ENCODE measurements at regions not wholly inside any gene's neighbourhood (a gene's known extent, or its start where the extent isn't known, plus 50 kb on each side); places are given as distances from the start of the nearest gene placed in this dataset.
"Not testable (repeated sequence)": the region's sequence is repeated elsewhere in the genome, so short reads cannot be mapped to it uniquely, and the experiment has no call there.

- Histone ChIP-seq H3K4me3 (replicated peaks in 1 of 3; ENCODE audit: insufficient read depth in 1 of 3, low read depth in 1 of 3, low read length in 3 of 3) (no peak overlapping the region), H3K9me1 (replicated peaks; ENCODE audit: control insufficient read depth, extremely low read depth, insufficient read depth, low read length) (no peaks in the 10 kb centered on the region), H3K36me3 (ENCODE audit: control insufficient read depth in 2 of 2, extremely low read depth in 1 of 2, insufficient read depth in 2 of 2, low read length in 2 of 2) (no peaks in the 10 kb centered on the region), H3K27me3 (ENCODE audit: control insufficient read depth in 2 of 2, insufficient read depth in 2 of 2, low read length in 2 of 2) (no peaks in the 10 kb centered on the region), H3K9ac (replicated peaks; ENCODE audit: extremely low read depth, insufficient read depth, low read length) (no peak overlapping the region), H3K79me2 (ENCODE audit: control insufficient read depth, insufficient read depth, low read length) (no peaks in the 10 kb centered on the region), H2AFZ (ENCODE audit: low read depth, low read length) (no peak overlapping the region), H3K9me3 (replicated peaks; ENCODE audit: control insufficient read depth, insufficient read depth, low read length) (no peaks in the 10 kb centered on the region), H3K4me1 (ENCODE audit: control insufficient read depth, extremely low read depth, insufficient read depth, low read length) (no peaks in the 10 kb centered on the region), H3K27ac (ENCODE audit: insufficient read depth, low read depth, low read length) (no peak overlapping the region), H4K20me1 (replicated peaks; ENCODE audit: control insufficient read depth, extremely low read depth, insufficient read depth, low read length) (no peaks in the 10 kb centered on the region), H3K4me2 (ENCODE audit: insufficient read depth, low read length) (no peak overlapping the region)
- BruUV-seq (replicated peaks): no TSS peak
- no peak for FAIRE-seq
- CTCF ChIA-PET: interaction anchor here (0.7 to 2.1 kb wide), 2 partner anchors 10 to 379 kb away, joined by 3 to 7 read pairs; no protein-coding TSS in a partner anchor
- DNase-seq (ENCODE audit: low read depth, low spot score): no peak
- intact Hi-C loops (cut with micrococcal nuclease): no loop called here
- dilution Hi-C loops (cut with MboI; ENCODE audit: extremely low pct_ligation_motif_present, low sequenced_read_pairs): no loop called here
- TF ChIP-seq CTCF (IDR thresholded peaks at IDR 0.05; ENCODE audit: extremely low read depth in 1 of 2, insufficient read depth in 1 of 2, low read depth in 1 of 2, low read length in 2 of 2) (no peak), MYC (IDR thresholded peaks at IDR 0.05; ENCODE audit: low read depth, low read length) (no peak), POLR2A (IDR thresholded peaks at IDR 0.05; ENCODE audit: low read depth, low read length) (no peak), MAX (IDR thresholded peaks at IDR 0.05; ENCODE audit: insufficient read depth, insufficient read length) (no peak), JUN (IDR thresholded peaks at IDR 0.05; ENCODE audit: borderline replicate concordance, insufficient read depth, insufficient read length, low read depth) (no peak), EZH2 (IDR thresholded peaks at IDR 0.05; ENCODE audit: borderline replicate concordance, low read depth, low read length, severe bottlenecking) (no peak), FOS (IDR thresholded peaks at IDR 0.05; ENCODE audit: borderline replicate concordance, insufficient read depth, low read length) (no peak), GATA2 (IDR thresholded peaks at IDR 0.05; ENCODE audit: insufficient read depth, insufficient read length, low read depth, low read length) (no peak), POLR2AphosphoS5 (IDR thresholded peaks at IDR 0.05; ENCODE audit: insufficient read depth, low read depth, low read length) (no peak)
- POLR2A ChIA-PET: no interaction called here
Observed at GRCh38 chr13:24619282-24619681, 60.9 kb upstream of the ATP12A start.

GRCh38 chr13:24622481-24623148, 57.6 kb upstream of the ATP12A start:
- BruUV-seq (replicated peaks); H3K79me2 ChIP-seq (ENCODE audit: control insufficient read depth, insufficient read depth, low read length); H3K4me3 ChIP-seq (replicated peaks in 1 of 3; ENCODE audit: insufficient read depth in 1 of 3, low read depth in 1 of 3, low read length in 3 of 3); H3K36me3 ChIP-seq (ENCODE audit: control insufficient read depth in 2 of 2, extremely low read depth in 1 of 2, insufficient read depth in 2 of 2, low read length in 2 of 2); H3K27me3 ChIP-seq (ENCODE audit: control insufficient read depth in 2 of 2, insufficient read depth in 2 of 2, low read length in 2 of 2); H2AFZ ChIP-seq (ENCODE audit: low read depth, low read length); H3K9me3 ChIP-seq (replicated peaks; ENCODE audit: control insufficient read depth, insufficient read depth, low read length); H4K20me1 ChIP-seq (replicated peaks; ENCODE audit: control insufficient read depth, extremely low read depth, insufficient read depth, low read length); H3K4me2 ChIP-seq (ENCODE audit: insufficient read depth, low read length); intact Hi-C loops (cut with micrococcal nuclease); H3K9ac ChIP-seq (replicated peaks; ENCODE audit: extremely low read depth, insufficient read depth, low read length); H3K9me1 ChIP-seq (replicated peaks; ENCODE audit: control insufficient read depth, extremely low read depth, insufficient read depth, low read length); H3K27ac ChIP-seq (ENCODE audit: insufficient read depth, low read depth, low read length); dilution Hi-C loops (cut with MboI; ENCODE audit: extremely low pct_ligation_motif_present, low sequenced_read_pairs); DNase-seq (ENCODE audit: low read depth, low spot score); FAIRE-seq; H3K4me1 ChIP-seq (ENCODE audit: control insufficient read depth, extremely low read depth, insufficient read depth, low read length); POLR2A ChIA-PET: not testable (repeated sequence)
- CTCF ChIA-PET: interaction anchor here (1.3 kb wide), 1 partner anchor 17 kb away, joined by 3 read pairs; no protein-coding TSS in a partner anchor

Measured in endothelial cell of umbilical vein (primary cell).